Right lobe of liver (tissue), 4 donors: ENCODE measurements at regions not wholly inside any gene's neighbourhood (a gene's known extent, or its start where the extent isn't known, plus 50 kb on each side); places are given as distances from the start of the nearest gene placed in this dataset.

Experiments
- POLR2A ChIP-seq: fragments of 450-650 bp; IDR thresholded peaks from one replicate; pipeline ENCODE4 v1.6.1; 2017; ENCODE audit warnings: antibody characterized with exemption, mild to moderate bottlenecking
- TF ChIP-seq, protein P1 (sequence below), 4 donors: fragments of 200-600 bp in 3 of 4; fragments of 450-650 bp in 1 of 4; IDR thresholded peaks; one replicate each; pipeline versions ENCODE4 v1.5.1 to v1.8.0; 2016 to 2022; ENCODE audit warnings: antibody characterized with exemption in 4 of 4, mild to moderate bottlenecking in 2 of 4
- donor health status: DM: no; HTN: no; CAD: no.
- donor health status: DM: no; HTN: no; CAD: no.
- donor health status: DM: no; HTN: yes; CAD: no.

- TF ChIP-seq, protein P1, sequence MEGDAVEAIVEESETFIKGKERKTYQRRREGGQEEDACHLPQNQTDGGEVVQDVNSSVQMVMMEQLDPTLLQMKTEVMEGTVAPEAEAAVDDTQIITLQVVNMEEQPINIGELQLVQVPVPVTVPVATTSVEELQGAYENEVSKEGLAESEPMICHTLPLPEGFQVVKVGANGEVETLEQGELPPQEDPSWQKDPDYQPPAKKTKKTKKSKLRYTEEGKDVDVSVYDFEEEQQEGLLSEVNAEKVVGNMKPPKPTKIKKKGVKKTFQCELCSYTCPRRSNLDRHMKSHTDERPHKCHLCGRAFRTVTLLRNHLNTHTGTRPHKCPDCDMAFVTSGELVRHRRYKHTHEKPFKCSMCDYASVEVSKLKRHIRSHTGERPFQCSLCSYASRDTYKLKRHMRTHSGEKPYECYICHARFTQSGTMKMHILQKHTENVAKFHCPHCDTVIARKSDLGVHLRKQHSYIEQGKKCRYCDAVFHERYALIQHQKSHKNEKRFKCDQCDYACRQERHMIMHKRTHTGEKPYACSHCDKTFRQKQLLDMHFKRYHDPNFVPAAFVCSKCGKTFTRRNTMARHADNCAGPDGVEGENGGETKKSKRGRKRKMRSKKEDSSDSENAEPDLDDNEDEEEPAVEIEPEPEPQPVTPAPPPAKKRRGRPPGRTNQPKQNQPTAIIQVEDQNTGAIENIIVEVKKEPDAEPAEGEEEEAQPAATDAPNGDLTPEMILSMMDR (IDR thresholded peaks at IDR 0.05) = no peak
- TF ChIP-seq POLR2A = no peak
Measured at GRCh38 chr13:72127031-72127430, 260.0 kb upstream of the DACH1 start.
